ENCODE measurements at regions not wholly inside any gene's neighbourhood (a gene's known extent, or its start where the extent isn't known, plus 50 kb on each side); places are given as distances from the start of the nearest gene placed in this dataset.

DNA sequence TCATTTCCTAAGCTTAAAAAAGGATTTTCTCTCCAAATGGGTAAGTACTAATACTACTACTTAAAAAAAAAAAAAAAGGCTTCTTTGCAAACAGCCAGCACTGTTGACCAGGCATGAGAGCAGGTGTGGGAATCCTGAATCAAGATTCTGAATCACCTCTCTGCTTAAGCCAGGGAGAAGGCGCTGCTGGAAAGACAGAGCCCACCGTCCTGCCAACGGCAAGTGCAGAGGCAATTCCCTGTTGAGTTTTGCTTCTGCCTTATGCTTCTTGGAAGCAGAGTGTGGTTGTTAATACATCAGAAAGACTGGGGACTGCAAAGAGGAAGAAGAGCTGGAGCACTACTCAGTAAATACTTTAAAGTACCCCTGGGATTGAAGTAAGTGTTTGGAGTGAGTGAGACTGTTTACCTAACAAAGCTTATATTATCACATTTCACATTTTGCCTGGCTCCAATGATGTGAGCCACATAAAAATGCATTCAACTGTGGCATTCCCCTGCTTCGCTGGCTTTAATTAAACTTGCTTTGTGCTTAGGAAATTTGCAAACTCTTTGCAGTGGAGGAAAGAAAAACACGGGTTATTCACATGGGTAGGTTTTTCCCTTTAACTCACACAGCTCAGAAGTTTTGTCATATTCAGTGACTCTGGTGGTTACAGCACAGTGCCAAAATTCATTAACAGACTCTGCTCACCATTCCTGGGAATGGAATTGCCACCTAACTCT lies 86.0 kb upstream of the KIF2B start:
- TF ChIP-seq ZNF114 (CRISPR knock-in tag; IDR thresholded peaks at IDR 0.05) (no peak), JUNB (IDR thresholded peaks at IDR 0.05; ENCODE audit: unreplicated experiment) (no peak)

Measured in GM23338 (cell line).